Endodermal cell (in vitro differentiated cells): ENCODE measurements at regions not wholly inside any gene's neighbourhood (a gene's known extent, or its start where the extent isn't known, plus 50 kb on each side); places are given as distances from the start of the nearest gene placed in this dataset.

Experiments used
- DNase-seq: peaks from one replicate; pipeline ENCODE4 v3.0.0-alpha.2; 2017
- H3K27ac ChIP-seq: 2 replicates; pipeline ENCODE4 v1.5.1; 2013; ENCODE audit warnings: mild to moderate bottlenecking, low read depth, low read length, moderate library complexity
- H3K27me3 ChIP-seq: 2 replicates; pipeline ENCODE4 v1.6.1; 2013; ENCODE audit warnings: mild to moderate bottlenecking, low read length, moderate library complexity; ENCODE audit not compliant: insufficient read depth, control insufficient read depth, poor library complexity, severe bottlenecking
- H3K36me3 ChIP-seq: 2 replicates; pipeline ENCODE4 v1.7.0; 2013; ENCODE audit warnings: mild to moderate bottlenecking, low read length, moderate library complexity; ENCODE audit not compliant: control insufficient read depth, insufficient read depth
- H3K4me1 ChIP-seq: one replicate; pipeline ENCODE4 v1.7.0; 2013; ENCODE audit warnings: low read length; ENCODE audit not compliant: control insufficient read depth, insufficient read depth
- H3K4me3 ChIP-seq: 2 replicates; pipeline ENCODE4 v1.5.1; 2013; ENCODE audit warnings: mild to moderate bottlenecking, low read length, moderate library complexity
- H3K9ac ChIP-seq: 2 replicates; pipeline ENCODE4 v1.6.1; 2013; ENCODE audit warnings: mild to moderate bottlenecking, low read length, moderate library complexity; ENCODE audit not compliant: poor library complexity, severe bottlenecking; ENCODE audit errors: extremely low read depth
- H3K9me3 ChIP-seq: 2 replicates; pipeline ENCODE4 v1.6.1; 2013; ENCODE audit warnings: mild to moderate bottlenecking, low read length, moderate library complexity; ENCODE audit not compliant: control insufficient read depth
- H3K27ac Mint-ChIP-seq: 2 replicates; pipeline ENCODE4 v1.8.0; 2020; ENCODE audit warnings: mixed read lengths
- H3K27me3 Mint-ChIP-seq: 2 replicates; pipeline ENCODE4 v1.8.0; 2021; ENCODE audit warnings: mild to moderate bottlenecking, mixed read lengths; ENCODE audit not compliant: insufficient read depth
- H3K36me3 Mint-ChIP-seq: 2 replicates; pipeline ENCODE4 v1.8.0; 2020; ENCODE audit warnings: low read depth, mixed read lengths
- H3K4me1 Mint-ChIP-seq: 2 replicates; pipeline ENCODE4 v1.8.0; 2020; ENCODE audit warnings: mixed read lengths
- H3K4me3 Mint-ChIP-seq: 2 replicates; pipeline ENCODE4 v1.8.0; 2020; ENCODE audit warnings: mild to moderate bottlenecking, moderate library complexity, mixed read lengths
- H3K9me3 Mint-ChIP-seq: 2 replicates; pipeline ENCODE4 v1.8.0; 2020; ENCODE audit warnings: mild to moderate bottlenecking, mixed read lengths
- CTCF ChIP-seq: fragments of 200-600 bp; sonication (generic); conservative IDR thresholded peaks from 2 replicates; pipeline ENCODE4 v1.5.0; 2021; ENCODE audit warnings: antibody characterized with exemption, mild to moderate bottlenecking
- WGBS, 2 experiments: methylation state at CpG; one replicate each; pipeline versions ENCODE4 v1.1.5 to v1.1.7; 2013; ENCODE audit warnings: missing lambda C conversion rate in 2 of 2, mixed read lengths in 1 of 2; ENCODE audit not compliant: insufficient coverage in 1 of 2, insufficient read length in 1 of 2; 5-methylcytosine and 5-hydroxymethylcytosine counted together

- Mint-ChIP-seq H3K9me3 (no peaks in the 10 kb centered on the region), H3K4me3 (no peak overlapping the region), H3K27me3 (peaks cover 14% of the 10 kb centered on the region), H3K4me1 (no peaks in the 10 kb centered on the region), H3K27ac (no peak overlapping the region), H3K36me3 (no peaks in the 10 kb centered on the region)
- DNase-seq: no peak
- Histone ChIP-seq H3K36me3 (no peaks in the 10 kb centered on the region), H3K4me3 (no peak overlapping the region), H3K4me1 (no peaks in the 10 kb centered on the region), H3K27me3 (no peaks in the 10 kb centered on the region), H3K9ac (no peak overlapping the region), H3K27ac (no peak overlapping the region), H3K9me3 (no peaks in the 10 kb centered on the region)
- 88 to 92% methylated on average over 2 to 3 of the region's 3 CpGs for WGBS, 2 experiments
- TF ChIP-seq CTCF: no peak
Observed at GRCh38 chr5:74460694-74461093, 179.8 kb downstream of the ENC1 start.

- no peak for DNase-seq
- TF ChIP-seq CTCF: no peak
- no peaks in the 10 kb centered on the region for H3K9me3 ChIP-seq
- H3K36me3 Mint-ChIP-seq: no peaks in the 10 kb centered on the region
- no peaks in the 10 kb centered on the region for H3K36me3 ChIP-seq
- no peak overlapping the region for H3K4me3 ChIP-seq
- no peak overlapping the region for H3K27ac ChIP-seq
- H3K27ac Mint-ChIP-seq: no peak overlapping the region
- H3K9me3 Mint-ChIP-seq: no peaks in the 10 kb centered on the region
- H3K4me3 Mint-ChIP-seq: no peak overlapping the region
- H3K4me1 Mint-ChIP-seq: no peaks in the 10 kb centered on the region
- H3K4me1 ChIP-seq: no peaks in the 10 kb centered on the region
- H3K9ac ChIP-seq: no peak overlapping the region
- WGBS, 2 experiments: no CpG with 5 or more reads among the region's 1 CpG
- H3K27me3 ChIP-seq: no peaks in the 10 kb centered on the region
- H3K27me3 Mint-ChIP-seq: peaks cover 14% of the 10 kb centered on the region
Observed at GRCh38 chr5:74459984-74460383, 180.5 kb downstream of the ENC1 start.

- TF ChIP-seq CTCF: no peak
- Histone ChIP-seq H3K9ac (no peak overlapping the region), H3K4me1 (no peaks in the 10 kb centered on the region), H3K36me3 (no peaks in the 10 kb centered on the region), H3K27me3 (no peaks in the 10 kb centered on the region), H3K4me3 (no peak overlapping the region), H3K9me3 (no peaks in the 10 kb centered on the region), H3K27ac (no peak overlapping the region)
- no peak overlapping the region for H3K27ac Mint-ChIP-seq
- H3K4me1 Mint-ChIP-seq: peaks cover 5% of the 10 kb centered on the region
- DNase-seq: no peak
- peaks cover 13% of the 10 kb centered on the region for H3K27me3 Mint-ChIP-seq
- H3K36me3 Mint-ChIP-seq: no peaks in the 10 kb centered on the region
- no peak overlapping the region for H3K4me3 Mint-ChIP-seq
- H3K9me3 Mint-ChIP-seq: no peaks in the 10 kb centered on the region
Observed at GRCh38 chr5:74457876-74458275, 182.7 kb downstream of the ENC1 start.
